ENCODE measurements at regions not wholly inside any gene's neighbourhood (a gene's known extent, or its start where the extent isn't known, plus 50 kb on each side); places are given as distances from the start of the nearest gene placed in this dataset.
"Not testable (repeated sequence)": the region's sequence is repeated elsewhere in the genome, so short reads cannot be mapped to it uniquely, and the experiment has no call there.

GRCh38 chr12:58419196-58419760, 477.9 kb downstream of the ATP23 start:
- no peak for DNase-seq (ENCODE audit: low spot score in 2 of 2)
- no peak overlapping the region for H3K27ac Mint-ChIP-seq
- no peak for ATAC-seq
- H3K36me3 Mint-ChIP-seq, result no peaks in the 10 kb centered on the region
- peaks cover 0 to 4% of the 10 kb centered on the region in 2 donors for H3K9me3 Mint-ChIP-seq

DNA sequence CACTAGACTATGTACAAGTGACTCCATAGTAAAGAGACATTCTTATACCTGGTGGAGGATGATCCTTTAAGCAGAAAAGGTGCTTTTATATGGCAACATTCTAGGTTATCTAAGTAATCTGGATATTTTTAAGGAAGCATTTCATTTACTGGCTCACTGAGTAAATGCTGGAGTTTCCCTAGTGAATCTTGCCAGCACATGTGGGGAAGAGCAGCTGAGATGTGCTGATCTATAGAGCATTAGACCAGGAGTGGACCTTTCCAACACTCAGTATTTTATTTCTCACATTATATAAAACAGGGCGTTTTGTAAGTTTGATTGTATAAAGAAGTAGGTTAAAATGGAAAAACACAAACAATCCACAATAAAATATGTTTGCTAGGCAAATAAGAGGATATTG, 478.5 kb downstream of the ATP23 start:
- Mint-ChIP-seq H3K36me3 (no peaks in the 10 kb centered on the region), H3K27ac (no peak overlapping the region), H3K9me3 (peaks cover 0 to 4% of the 10 kb centered on the region in 2 donors)
- ATAC-seq, result no peak
- DNase-seq (ENCODE audit: low spot score in 2 of 2), result no peak

GRCh38 chr12:58420503-58420902, 479.1 kb downstream of the ATP23 start:
- Mint-ChIP-seq H3K27ac (no peak overlapping the region), H3K9me3 (peaks cover 0 to 4% of the 10 kb centered on the region in 2 donors), H3K36me3 (no peaks in the 10 kb centered on the region)
- DNase-seq (ENCODE audit: low spot score in 2 of 2), result no peak
- ATAC-seq, result no peak

DNA sequence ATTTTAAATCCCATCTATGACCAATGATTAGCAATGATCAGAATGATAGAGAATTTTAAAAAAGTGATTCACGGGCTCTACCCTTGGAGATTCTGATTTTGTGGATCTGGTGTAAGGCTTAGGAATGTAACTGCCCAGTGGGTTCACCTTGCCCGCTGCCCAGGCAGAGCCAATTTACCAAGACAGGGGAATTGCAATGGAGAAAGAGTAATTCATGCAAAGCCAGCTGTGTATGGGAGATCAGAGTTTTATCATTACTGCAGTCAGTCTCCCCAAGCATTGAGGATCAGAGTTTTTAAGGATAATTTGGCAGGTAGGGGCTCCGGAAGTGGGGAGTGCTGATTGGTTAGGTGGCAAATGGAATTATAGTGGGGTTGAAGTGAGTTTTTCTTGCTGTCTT, 480.6 kb downstream of the ATP23 start:
- no peak for ATAC-seq

GRCh38 chr12:58424735-58425392, 483.5 kb downstream of the ATP23 start:
- Mint-ChIP-seq H3K36me3 (peaks cover 0 to 8% of the 10 kb centered on the region in 2 donors), H3K9me3 (peaks cover 4 to 8% of the 10 kb centered on the region in 2 donors), H3K27ac (peak overlapping the region in 1 of 2 donors; percentile 18)
- no peak for DNase-seq (ENCODE audit: low spot score in 2 of 2)
- ATAC-seq, result peak in 1 of 2 donors; percentile 14

More for the DNA sequence above, 480.6 kb downstream of the ATP23 start:
- Mint-ChIP-seq H3K9me3 (peaks cover 0 to 6% of the 10 kb centered on the region in 2 donors), H3K36me3 (peaks cover 0 to 7% of the 10 kb centered on the region in 2 donors), H3K27ac (no peak overlapping the region)
- DNase-seq (ENCODE audit: low spot score in 2 of 2), result no peak

- peak overlapping the region in 1 of 2 donors; percentile 18 for H3K27ac Mint-ChIP-seq
- peaks cover 0 to 8% of the 10 kb centered on the region in 2 donors for H3K36me3 Mint-ChIP-seq
- DNase-seq (ENCODE audit: low spot score in 2 of 2) (peak in 1 of 2 donors; percentile 7), ATAC-seq (peak; percentile 52 to 97)
- peaks cover 4 to 8% of the 10 kb centered on the region in 2 donors for H3K9me3 Mint-ChIP-seq
Measured at GRCh38 chr12:58425481-58426392, 484.4 kb downstream of the ATP23 start.

GRCh38 chr12:58426437-58426836, 485.1 kb downstream of the ATP23 start:
- not testable (repeated sequence) for H3K36me3 Mint-ChIP-seq; DNase-seq (ENCODE audit: low spot score in 2 of 2); H3K9me3 Mint-ChIP-seq; ATAC-seq; H3K27ac Mint-ChIP-seq

DNA sequence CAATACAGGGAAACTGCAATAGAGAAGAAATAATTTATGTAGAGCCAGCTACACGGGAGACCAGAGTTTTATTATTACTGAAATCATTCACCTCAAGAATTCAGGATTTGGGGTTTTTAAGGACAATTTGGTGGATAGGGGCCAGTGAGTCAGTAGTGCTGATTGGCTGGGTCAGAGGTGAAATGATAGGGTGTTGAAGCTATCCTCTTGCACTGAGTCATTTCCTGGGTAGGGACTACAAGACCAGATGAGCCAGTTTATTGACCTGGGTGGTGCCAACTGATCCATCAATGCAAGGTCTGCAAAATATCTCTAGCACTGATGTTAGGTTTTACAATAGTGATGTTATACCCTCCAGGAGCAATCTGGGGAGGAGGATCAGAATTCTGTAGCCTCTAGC, 486.3 kb downstream of the LRIG3 start:
- Mint-ChIP-seq H3K27ac (no peak overlapping the region), H3K9me3 (peaks cover 0 to 2% of the 10 kb centered on the region in 2 donors), H3K36me3 (no peaks in the 10 kb centered on the region)
- ATAC-seq, result no peak
- no peak for DNase-seq (ENCODE audit: low spot score in 2 of 2)

DNA sequence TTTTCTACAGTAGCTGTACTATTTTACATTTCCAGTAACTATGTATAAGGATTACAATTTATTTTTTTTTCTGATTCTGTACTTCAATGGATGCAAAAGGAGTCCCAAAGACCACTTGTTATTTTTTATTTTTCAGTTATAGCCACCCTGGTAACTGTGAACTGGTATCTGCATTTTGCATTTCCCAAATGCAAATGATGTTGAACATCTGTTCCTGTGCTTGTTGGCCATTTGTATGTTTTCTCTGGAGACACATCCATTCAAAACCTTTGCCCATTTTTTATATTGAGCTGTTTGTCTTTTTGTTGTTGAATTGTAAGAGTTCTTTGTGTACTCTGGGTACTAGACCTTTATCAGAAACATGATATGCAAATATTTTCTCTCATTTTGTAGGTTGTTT, 485.6 kb downstream of the LRIG3 start:
- Mint-ChIP-seq H3K27ac (no peak overlapping the region), H3K36me3 (no peaks in the 10 kb centered on the region), H3K9me3 (no peaks in the 10 kb centered on the region)
- ATAC-seq (no peak), DNase-seq (ENCODE audit: low spot score in 2 of 2) (no peak)

DNA sequence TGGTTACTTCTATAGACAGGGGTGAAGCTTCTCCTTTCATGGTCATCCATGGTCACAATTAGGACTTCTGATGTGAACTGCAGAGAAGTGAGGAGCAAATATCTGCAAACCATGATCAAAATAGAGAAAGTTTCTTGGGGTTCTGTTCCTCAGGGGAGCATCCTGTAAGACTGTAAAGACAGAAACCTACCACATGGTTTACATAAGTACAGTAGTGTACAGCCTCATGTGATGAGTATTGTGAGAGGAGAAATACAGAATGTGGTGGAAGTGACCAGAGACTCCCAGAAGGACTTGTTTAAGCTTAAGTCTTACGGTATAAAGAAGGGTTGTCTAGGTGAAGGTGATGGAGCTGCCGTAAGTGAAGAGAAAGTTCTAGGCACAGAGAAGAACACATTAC, 484.7 kb downstream of the LRIG3 start:
- H3K36me3 Mint-ChIP-seq, result no peaks in the 10 kb centered on the region
- ATAC-seq, result no peak
- H3K27ac Mint-ChIP-seq, result no peak overlapping the region
- no peak for DNase-seq (ENCODE audit: low spot score in 2 of 2)
- H3K9me3 Mint-ChIP-seq, result no peaks in the 10 kb centered on the region

DNA sequence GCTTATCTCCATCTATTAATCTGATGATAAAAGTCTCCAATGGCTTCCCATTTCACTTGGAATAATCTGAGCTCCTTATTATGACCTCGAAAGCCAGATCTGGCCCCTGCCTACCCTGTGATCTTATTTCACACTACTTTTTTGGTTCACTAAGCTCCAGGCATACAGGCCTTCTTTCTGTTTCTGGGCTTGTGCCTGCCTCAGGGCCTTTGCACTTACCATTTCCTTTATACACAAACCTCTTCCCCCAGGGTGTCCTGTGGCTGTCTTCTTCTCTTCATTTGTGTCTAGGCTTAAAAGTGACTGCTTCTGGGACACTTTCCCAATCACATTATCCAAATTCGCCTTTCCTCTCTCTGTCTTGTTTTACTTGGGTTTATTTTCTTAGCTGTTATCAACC, 478.8 kb downstream of the LRIG3 start:
- Mint-ChIP-seq H3K27ac (no peak overlapping the region), H3K9me3 (peaks cover 0 to 5% of the 10 kb centered on the region in 2 donors), H3K36me3 (no peaks in the 10 kb centered on the region)
- DNase-seq (ENCODE audit: low spot score in 2 of 2), result no peak
- ATAC-seq, result no peak

DNA sequence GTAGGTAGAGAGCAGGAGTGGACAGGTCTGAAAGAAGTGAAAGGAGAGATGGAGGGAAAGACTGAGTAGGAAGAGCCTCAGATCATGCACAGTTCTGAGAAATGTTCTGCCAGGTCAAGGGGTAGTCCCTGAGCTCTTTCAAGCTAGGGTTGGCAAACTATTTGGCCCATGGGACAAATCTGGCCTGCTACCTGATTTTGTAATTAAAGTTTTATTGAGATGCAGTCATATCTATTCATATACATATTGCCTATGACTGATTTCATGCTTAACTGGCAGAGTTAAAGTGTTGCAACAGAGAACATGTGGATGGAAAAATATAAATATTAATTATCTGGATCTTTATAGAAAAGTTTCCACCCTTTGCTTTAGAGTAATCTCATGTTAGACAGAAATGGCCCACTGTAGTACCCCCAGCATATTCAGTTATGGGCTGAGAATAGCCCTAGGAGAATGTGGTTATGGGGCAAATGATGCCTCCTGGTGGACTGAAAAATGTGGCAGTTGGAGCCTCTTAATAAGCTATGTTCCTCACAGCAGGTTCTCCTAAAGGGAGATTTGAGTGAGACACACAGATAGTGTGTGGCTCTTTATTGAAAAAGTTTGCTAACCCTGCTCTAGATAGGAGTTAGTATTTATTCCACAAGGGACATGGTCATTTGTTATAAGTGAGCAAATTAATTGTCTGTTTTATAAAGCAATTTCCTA, 476.9 kb downstream of the LRIG3 start:
- no peak for ATAC-seq

GRCh38 chr12:58443981-58444371, 476.3 kb downstream of the LRIG3 start:
- H3K9me3 Mint-ChIP-seq, result peaks cover 0 to 5% of the 10 kb centered on the region in 2 donors
- ATAC-seq, result no peak
- H3K27ac Mint-ChIP-seq, result no peak overlapping the region
- H3K36me3 Mint-ChIP-seq, result no peaks in the 10 kb centered on the region
- DNase-seq (ENCODE audit: low spot score in 2 of 2), result no peak

More for the DNA sequence above, 476.9 kb downstream of the LRIG3 start:
- Mint-ChIP-seq H3K27ac (no peak overlapping the region), H3K36me3 (no peaks in the 10 kb centered on the region), H3K9me3 (peaks cover 0 to 5% of the 10 kb centered on the region in 2 donors)
- DNase-seq (ENCODE audit: low spot score in 2 of 2), result no peak

DNA sequence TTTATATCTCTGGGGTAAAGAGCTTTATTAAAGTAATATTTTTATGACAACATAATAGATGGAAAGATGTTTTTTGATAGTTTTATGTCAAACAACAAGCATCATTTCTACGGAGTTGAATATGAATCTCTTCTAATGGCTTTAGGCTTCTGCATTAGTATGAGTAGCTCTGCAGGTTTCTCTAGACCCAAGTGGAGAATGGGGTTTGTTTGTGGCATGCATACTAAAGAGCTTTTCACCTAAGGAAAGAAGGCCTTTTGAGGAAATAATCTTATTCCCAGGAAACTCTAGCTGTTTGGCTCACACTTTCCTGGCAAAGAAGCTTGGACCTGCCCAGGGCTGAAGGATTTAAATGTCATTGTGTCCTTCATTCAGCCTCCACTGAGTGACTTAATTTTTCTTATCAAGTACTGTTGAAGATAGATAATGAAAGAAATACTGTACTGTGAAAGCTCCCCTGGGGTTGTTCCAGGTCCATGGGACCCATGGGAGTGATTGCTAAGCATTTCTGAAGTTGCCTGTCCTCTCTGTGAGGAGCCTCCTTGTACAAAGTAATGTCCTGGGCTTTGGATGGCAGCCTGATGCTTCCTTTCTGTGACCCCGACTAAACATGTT, 469.3 kb downstream of the LRIG3 start:
- no peaks in the 10 kb centered on the region for H3K36me3 Mint-ChIP-seq
- no peak overlapping the region for H3K27ac Mint-ChIP-seq
- no peak for DNase-seq (ENCODE audit: low spot score in 2 of 2)
- H3K9me3 Mint-ChIP-seq, result no peaks in the 10 kb centered on the region
- ATAC-seq, result no peak

- Mint-ChIP-seq H3K9me3 (no peaks in the 10 kb centered on the region), H3K27ac (no peak overlapping the region), H3K36me3 (no peaks in the 10 kb centered on the region)
- no peak for ATAC-seq
- no peak for DNase-seq (ENCODE audit: low spot score in 2 of 2)
Measured at GRCh38 chr12:58452546-58452945, 467.8 kb downstream of the LRIG3 start.

- no peak overlapping the region for H3K27ac Mint-ChIP-seq
- no peak for ATAC-seq
Measured at GRCh38 chr12:58453306-58453705, 467.0 kb downstream of the LRIG3 start.

More at GRCh38 chr12:58453306-58453705, 467.0 kb downstream of the LRIG3 start:
- H3K9me3 Mint-ChIP-seq, result no peaks in the 10 kb centered on the region
- DNase-seq (ENCODE audit: low spot score in 2 of 2), result no peak
- no peaks in the 10 kb centered on the region for H3K36me3 Mint-ChIP-seq

Measured in activated naive CD4-positive, alpha-beta T cell treated with anti-CD3 and anti-CD28 coated beads, Interleukin-2, amount 50 U/mL, for 72 hours (primary cell).